ENCODE measurements at regions not wholly inside any gene's neighbourhood (a gene's known extent, or its start where the extent isn't known, plus 50 kb on each side); places are given as distances from the start of the nearest gene placed in this dataset.
"Not testable (repeated sequence)": the region's sequence is repeated elsewhere in the genome, so short reads cannot be mapped to it uniquely, and the experiment has no call there.

- no peak for DNase-seq (ENCODE audit: low read depth in 1 of 2, low spot score in 1 of 2)
Measured at GRCh38 chr5:115469904-115470516, 74.6 kb downstream of the FEM1C start.

GRCh38 chr5:115467628-115468027 is 76.9 kb downstream of the FEM1C start:
- no peak for DNase-seq (ENCODE audit: low read depth in 1 of 2, low spot score in 1 of 2)

GRCh38 chr5:115465431-115465830 is 79.1 kb downstream of the FEM1C start:
- no peak for DNase-seq (ENCODE audit: low read depth in 1 of 2, low spot score in 1 of 2)

- no peak for DNase-seq (ENCODE audit: low read depth in 1 of 2, low spot score in 1 of 2)
Measured at GRCh38 chr5:115463983-115464382, 80.6 kb downstream of the FEM1C start.

- peak in 1 of 2 donors; percentile 20 for DNase-seq (ENCODE audit: low read depth in 1 of 2, low spot score in 1 of 2)
Measured at GRCh38 chr5:115461506-115462290, 82.9 kb downstream of the FEM1C start.

- DNase-seq (ENCODE audit: low read depth in 1 of 2, low spot score in 1 of 2) = no peak
Measured at GRCh38 chr5:115461093-115461492, 83.5 kb downstream of the FEM1C start.

- DNase-seq (ENCODE audit: low read depth in 1 of 2, low spot score in 1 of 2) = no peak
Measured at GRCh38 chr5:115460472-115460871, 84.1 kb downstream of the FEM1C start.

- DNase-seq (ENCODE audit: low read depth in 1 of 2, low spot score in 1 of 2) = no peak
Measured at GRCh38 chr5:115459855-115460341, 84.7 kb downstream of the FEM1C start.

GRCh38 chr5:115458416-115458815 is 86.2 kb downstream of the FEM1C start:
- no peak for DNase-seq (ENCODE audit: low read depth in 1 of 2, low spot score in 1 of 2)

- no peak for DNase-seq (ENCODE audit: low read depth in 1 of 2, low spot score in 1 of 2)
Measured at GRCh38 chr5:115458003-115458409, 86.6 kb downstream of the FEM1C start.

GRCh38 chr5:115457571-115457970 is 87.0 kb downstream of the FEM1C start:
- DNase-seq (ENCODE audit: low read depth in 1 of 2, low spot score in 1 of 2) = no peak

GRCh38 chr5:115456539-115457040 is 88.0 kb downstream of the FEM1C start:
- no peak for DNase-seq (ENCODE audit: low read depth in 1 of 2, low spot score in 1 of 2)

GRCh38 chr5:115456056-115456455 is 88.5 kb downstream of the FEM1C start:
- no peak for DNase-seq (ENCODE audit: low read depth in 1 of 2, low spot score in 1 of 2)

- no peak for DNase-seq (ENCODE audit: low read depth in 1 of 2, low spot score in 1 of 2)
Measured at GRCh38 chr5:115455301-115455707, 89.3 kb downstream of the FEM1C start.

- DNase-seq (ENCODE audit: low read depth in 1 of 2, low spot score in 1 of 2) = no peak
Measured at GRCh38 chr5:115453391-115454095, 91.0 kb downstream of the FEM1C start.

GRCh38 chr5:115452536-115453235 is 91.9 kb downstream of the FEM1C start:
- DNase-seq (ENCODE audit: low read depth in 1 of 2, low spot score in 1 of 2) = no peak

- DNase-seq (ENCODE audit: low read depth in 1 of 2, low spot score in 1 of 2) = no peak
Measured at GRCh38 chr5:115452083-115452482, 92.5 kb downstream of the FEM1C start.

- DNase-seq (ENCODE audit: low read depth in 1 of 2, low spot score in 1 of 2) = no peak
Measured at GRCh38 chr5:115450741-115451140, 93.8 kb downstream of the FEM1C start.

GRCh38 chr5:115448630-115449029 is 95.9 kb downstream of the FEM1C start:
- not testable (repeated sequence) for DNase-seq (ENCODE audit: low read depth in 1 of 2, low spot score in 1 of 2)

- DNase-seq (ENCODE audit: low read depth in 1 of 2, low spot score in 1 of 2) = no peak
Measured at GRCh38 chr5:115440782-115441451, 103.7 kb downstream of the FEM1C start.

- no peak for DNase-seq (ENCODE audit: low read depth in 1 of 2, low spot score in 1 of 2)
Measured at GRCh38 chr5:115439639-115440038, 104.9 kb downstream of the FEM1C start.
